Activated T-helper 1 cell treated with Interleukin-2 at 50 U/mL for 16 hours (primary cell): ENCODE measurements at regions not wholly inside any gene's neighbourhood (a gene's known extent, or its start where the extent isn't known, plus 50 kb on each side); places are given as distances from the start of the nearest gene placed in this dataset.
"Not testable (repeated sequence)": the region's sequence is repeated elsewhere in the genome, so short reads cannot be mapped to it uniquely, and the experiment has no call there.

Experiments
- DNase-seq: peaks from one replicate; pipeline ENCODE4 v3.0.0-alpha.2; 2020; ENCODE audit warnings: low read depth

GRCh38 chr5:87138091-87138805, 129.4 kb upstream of the RASA1 start:
- no peak for DNase-seq

DNA sequence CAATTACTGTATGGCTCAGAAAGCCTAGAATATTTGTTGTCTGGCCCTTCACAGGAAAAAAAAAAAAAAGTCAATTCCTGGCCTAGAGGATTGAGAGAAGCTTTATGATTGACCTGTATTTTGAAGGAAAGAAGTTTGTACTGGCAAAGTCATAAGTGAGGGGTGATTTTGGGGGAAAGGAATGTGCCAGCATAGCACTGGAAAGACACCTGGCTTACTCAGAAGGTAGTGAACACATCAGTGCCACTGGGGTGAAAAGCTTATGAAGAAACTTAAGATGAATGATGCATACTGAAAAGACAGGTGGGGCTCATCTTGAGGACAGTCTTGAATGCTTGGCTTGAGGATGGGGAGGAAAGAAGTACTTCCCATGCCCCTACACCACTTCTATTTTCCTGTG, 127.9 kb upstream of the RASA1 start:
- no peak for DNase-seq

- no peak for DNase-seq
Measured at GRCh38 chr5:87141544-87141943, 126.1 kb upstream of the RASA1 start.

GRCh38 chr5:87145853-87146252, 121.8 kb upstream of the RASA1 start:
- not testable (repeated sequence) for DNase-seq

- DNase-seq, result no peak
Measured at GRCh38 chr5:87147441-87147840, 120.2 kb upstream of the RASA1 start.

- DNase-seq, result no peak
Measured at GRCh38 chr5:87150630-87151029, 117.1 kb upstream of the RASA1 start.

DNA sequence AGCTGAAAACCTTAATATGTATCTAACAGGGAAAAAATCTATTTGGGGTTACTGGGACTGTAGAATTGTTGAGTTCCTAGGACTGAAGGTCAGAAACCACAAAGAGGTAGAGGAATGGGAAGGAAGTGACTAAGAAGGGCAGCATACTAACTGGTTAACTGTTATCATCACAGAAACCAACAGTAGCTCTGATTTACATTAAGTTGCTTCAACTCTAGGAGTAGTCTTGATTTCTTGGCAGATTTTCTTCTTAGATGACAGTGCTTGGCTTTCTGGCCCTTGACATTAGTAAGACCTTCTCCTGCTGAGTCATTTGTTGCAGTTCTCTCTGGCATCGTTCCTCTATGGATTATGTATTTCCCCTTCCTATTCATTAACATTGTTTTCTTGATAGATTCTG, 116.1 kb upstream of the RASA1 start:
- no peak for DNase-seq

DNA sequence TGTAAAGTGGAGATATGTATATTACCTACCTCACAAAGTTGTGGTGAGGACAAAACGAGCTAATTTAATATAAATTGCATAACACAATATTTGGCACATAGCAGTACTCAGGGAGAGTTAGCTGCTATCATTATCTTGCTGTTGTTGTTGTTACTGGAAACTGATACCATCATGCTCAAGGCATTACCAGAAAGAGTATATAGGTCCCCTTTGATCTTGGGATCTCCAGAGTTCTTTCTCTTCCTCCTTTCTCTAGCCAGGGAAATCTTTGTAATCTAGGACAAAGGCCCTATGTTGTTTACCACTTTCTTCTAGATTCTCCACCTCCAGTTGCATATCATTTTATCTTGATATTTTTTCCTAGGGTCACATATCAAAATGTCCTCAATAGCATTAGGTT, 114.8 kb upstream of the RASA1 start:
- DNase-seq, result no peak

- no peak for DNase-seq
Measured at GRCh38 chr5:87154191-87154590, 113.5 kb upstream of the RASA1 start.

GRCh38 chr5:87155106-87155505, 112.6 kb upstream of the RASA1 start:
- no peak for DNase-seq

- no peak for DNase-seq
Measured at GRCh38 chr5:87156631-87157030, 111.1 kb upstream of the RASA1 start.

- DNase-seq, result no peak
Measured at GRCh38 chr5:87164409-87164808, 103.3 kb upstream of the RASA1 start.

GRCh38 chr5:87169300-87169991, 98.2 kb upstream of the RASA1 start:
- DNase-seq, result no peak

DNA sequence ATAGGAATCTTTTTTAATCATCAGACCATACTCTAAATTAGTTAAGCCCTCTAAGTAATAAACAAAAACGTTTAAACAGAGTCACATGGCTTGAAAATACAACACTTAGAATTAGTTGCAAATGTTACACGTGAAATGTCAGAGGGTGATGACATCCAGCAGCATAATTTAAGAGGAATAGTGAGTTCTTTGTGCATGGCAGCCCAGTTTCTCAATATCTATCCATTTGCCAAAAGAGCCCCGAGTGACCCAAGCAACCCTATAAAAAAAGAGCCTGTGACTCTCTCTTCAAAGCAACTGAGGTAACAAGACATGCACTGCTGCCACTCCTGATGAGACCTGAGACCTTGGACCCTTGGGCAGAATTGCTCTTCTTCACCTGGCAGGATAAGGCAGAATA, 96.9 kb upstream of the RASA1 start:
- no peak for DNase-seq

DNA sequence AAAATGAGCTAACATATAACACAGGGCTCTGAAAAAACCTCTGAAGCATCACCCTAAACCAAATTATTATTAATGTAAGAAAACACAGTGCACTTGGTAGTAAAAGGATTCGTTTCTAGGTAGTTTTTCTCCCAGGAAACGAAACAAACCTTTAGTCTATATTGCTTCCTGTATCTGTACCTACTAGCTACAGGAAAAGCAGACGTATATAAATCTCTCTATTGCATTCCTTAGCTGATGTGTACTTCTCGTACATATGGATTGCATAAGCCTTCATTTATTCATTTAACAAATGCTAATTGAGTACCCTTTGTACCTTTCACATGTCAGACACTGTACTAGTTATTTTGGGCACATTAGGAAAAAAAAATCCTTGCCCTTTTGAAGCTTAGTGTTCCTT, 85.0 kb upstream of the RASA1 start:
- no peak for DNase-seq

DNA sequence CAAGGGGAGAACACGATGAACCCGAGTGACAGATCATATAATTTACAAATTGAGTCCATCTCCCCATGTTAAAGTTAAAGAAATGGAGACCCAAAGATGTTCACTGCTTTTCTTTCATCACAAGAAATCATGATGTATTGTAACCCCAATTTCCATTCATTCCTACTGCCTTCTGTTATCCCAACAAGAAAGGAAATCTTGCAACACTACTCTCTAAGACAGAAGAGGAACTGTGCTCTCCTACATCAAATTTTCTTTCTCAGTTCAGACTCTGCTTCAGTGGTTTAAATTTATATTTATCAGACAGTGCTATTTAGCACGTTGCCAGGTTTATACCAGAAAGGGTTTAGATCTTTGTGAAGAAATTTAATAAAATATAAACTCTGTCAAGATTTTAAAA, 83.8 kb upstream of the RASA1 start:
- no peak for DNase-seq

- no peak for DNase-seq
Measured at GRCh38 chr5:87184605-87185004, 83.1 kb upstream of the RASA1 start.

- DNase-seq, result no peak
Measured at GRCh38 chr5:87185838-87186237, 81.8 kb upstream of the RASA1 start.

- no peak for DNase-seq
Measured at GRCh38 chr5:87188391-87188790, 79.3 kb upstream of the RASA1 start.

DNA sequence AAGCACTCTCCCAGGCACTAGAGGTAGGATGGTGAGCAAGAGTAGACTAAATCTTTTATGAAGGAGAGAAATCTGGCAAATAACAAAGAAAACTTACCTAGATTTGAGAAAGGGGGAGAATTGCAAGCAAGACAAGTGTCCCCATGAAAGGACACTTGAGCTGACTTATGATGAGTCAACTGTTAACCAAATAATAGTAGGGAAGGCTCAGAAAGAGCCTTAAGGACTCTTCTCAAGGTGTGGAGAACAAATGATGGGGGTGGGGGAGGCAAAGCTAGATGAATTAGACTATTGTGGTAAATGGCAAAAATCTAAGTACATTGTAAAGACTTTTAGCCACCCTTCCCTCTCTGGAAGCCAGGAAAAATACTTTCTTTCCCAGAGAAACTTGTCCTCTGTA, 77.6 kb upstream of the RASA1 start:
- no peak for DNase-seq

- no peak for DNase-seq
Measured at GRCh38 chr5:87190687-87191086, 77.0 kb upstream of the RASA1 start.

DNA sequence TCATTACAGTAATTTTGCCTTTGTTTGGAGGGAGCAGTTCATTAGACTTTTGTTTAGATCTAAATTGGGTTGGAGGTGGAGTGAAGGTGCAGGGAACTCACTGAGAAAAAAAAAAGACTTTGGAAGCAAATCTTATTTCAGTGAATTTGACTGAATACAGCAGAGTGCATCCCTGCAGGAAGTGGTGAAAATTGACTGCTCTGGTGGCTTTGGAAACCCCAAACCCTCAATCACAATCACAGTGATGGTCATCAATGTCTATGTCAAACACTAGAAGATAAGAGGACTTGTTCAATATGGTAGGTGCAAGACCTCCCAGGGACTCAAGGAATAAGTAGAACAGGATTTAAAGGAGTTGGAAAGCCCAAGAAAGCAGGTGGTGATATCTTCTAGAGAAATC, 76.0 kb upstream of the RASA1 start:
- no peak for DNase-seq

GRCh38 chr5:87195104-87195591, 72.5 kb upstream of the RASA1 start:
- no peak for DNase-seq

GRCh38 chr5:87195616-87196015, 72.1 kb upstream of the RASA1 start:
- no peak for DNase-seq
